H9 (cell line): ENCODE measurements at regions not wholly inside any gene's neighbourhood (a gene's known extent, or its start where the extent isn't known, plus 50 kb on each side); places are given as distances from the start of the nearest gene placed in this dataset.

Source experiments
- DNase-seq: peaks from one replicate; pipeline ENCODE4 v3.0.0-alpha.2; 2017
- H2AFZ ChIP-seq: one replicate; pipeline ENCODE4 v1.6.1; 2013; ENCODE audit warnings: mild to moderate bottlenecking, low read length, control low read depth, moderate library complexity
- H2AK5ac ChIP-seq: 2 replicates; pipeline ENCODE4 v1.6.1; 2013; ENCODE audit warnings: low read length, control low read depth, mixed read lengths; ENCODE audit not compliant: insufficient read length
- H2BK120ac ChIP-seq: one replicate; pipeline ENCODE4 v1.6.1; 2013; ENCODE audit warnings: low read depth, mild to moderate bottlenecking, low read length, control low read depth, inconsistent platforms; ENCODE audit not compliant: poor library complexity, severe bottlenecking
- H2BK12ac ChIP-seq: 2 replicates; pipeline ENCODE4 v1.6.1; 2013; ENCODE audit warnings: low read length, control low read depth, mixed read lengths, low read depth; ENCODE audit not compliant: insufficient read length
- H2BK15ac ChIP-seq: 2 replicates; pipeline ENCODE4 v1.6.1; 2013; ENCODE audit warnings: low read depth, low read length, control low read depth
- H2BK20ac ChIP-seq: one replicate; pipeline ENCODE4 v1.6.1; 2013; ENCODE audit warnings: low read depth, mild to moderate bottlenecking, low read length, control low read depth, inconsistent platforms; ENCODE audit not compliant: poor library complexity, severe bottlenecking
- H2BK5ac ChIP-seq: 2 replicates; pipeline ENCODE4 v1.6.1; 2013; ENCODE audit warnings: low read length, control low read depth, mixed read lengths; ENCODE audit not compliant: insufficient read length
- H3K14ac ChIP-seq: 2 replicates; pipeline ENCODE4 v1.6.1; 2013; ENCODE audit warnings: low read length, control low read depth; ENCODE audit not compliant: insufficient read depth
- H3K18ac ChIP-seq: 2 replicates; pipeline ENCODE4 v1.6.1; 2013; ENCODE audit warnings: low read depth, mild to moderate bottlenecking, mixed read lengths, low read length, control low read depth; ENCODE audit not compliant: insufficient read length
- H3K23ac ChIP-seq: 2 replicates; pipeline ENCODE4 v1.6.1; 2013; ENCODE audit warnings: low read length, control low read depth, mixed read lengths, low read depth; ENCODE audit not compliant: insufficient read length
- H3K23me2 ChIP-seq: 2 replicates; pipeline ENCODE4 v1.6.1; 2013; ENCODE audit warnings: low read depth, mild to moderate bottlenecking, mixed read lengths, low read length, control low read depth; ENCODE audit not compliant: insufficient read length, poor library complexity, severe bottlenecking
- H3K27ac ChIP-seq: 2 replicates; pipeline ENCODE4 v1.5.1; 2013; ENCODE audit warnings: low read length, control low read depth, mixed read lengths, low read depth; ENCODE audit not compliant: insufficient read length
- H3K27me3 ChIP-seq: 2 replicates; pipeline ENCODE4 v1.6.1; 2013; ENCODE audit warnings: low read length, control low read depth, inconsistent platforms; ENCODE audit not compliant: insufficient read depth
- H3K4ac ChIP-seq: 2 replicates; pipeline ENCODE4 v1.6.1; 2013; ENCODE audit warnings: low read depth, mild to moderate bottlenecking, control low read depth, inconsistent platforms, low read length, moderate library complexity
- H3K4me1 ChIP-seq: 2 replicates; pipeline ENCODE4 v1.6.1; 2013; ENCODE audit warnings: low read length, control low read depth, inconsistent platforms; ENCODE audit not compliant: insufficient read depth
- H3K4me2 ChIP-seq: 2 replicates; pipeline ENCODE4 v1.6.1; 2013; ENCODE audit warnings: low read length, control low read depth, mixed read lengths; ENCODE audit not compliant: insufficient read length, insufficient read depth
- H3K56ac ChIP-seq: 2 replicates; pipeline ENCODE4 v1.6.1; 2013; ENCODE audit warnings: low read depth, mild to moderate bottlenecking, mixed read lengths, low read length, control low read depth; ENCODE audit not compliant: insufficient read length
- H3K79me1 ChIP-seq: 2 replicates; pipeline ENCODE4 v1.6.1; 2013; ENCODE audit warnings: low read depth, mild to moderate bottlenecking, moderate library complexity, low read length, control low read depth, inconsistent platforms; ENCODE audit not compliant: insufficient read depth, poor library complexity, severe bottlenecking
- H3K79me2 ChIP-seq: 2 replicates; pipeline ENCODE4 v1.6.1; 2013; ENCODE audit warnings: low read length, control low read depth, inconsistent platforms; ENCODE audit not compliant: insufficient read depth
- H3K9ac ChIP-seq: 2 replicates; pipeline ENCODE4 v1.6.1; 2013; ENCODE audit warnings: low read length, control low read depth, mixed read lengths; ENCODE audit not compliant: insufficient read length; ENCODE audit errors: extremely low read depth
- H3K9me3 ChIP-seq: one replicate; pipeline ENCODE4 v1.6.1; 2013; ENCODE audit warnings: low read depth, low read length, inconsistent platforms; ENCODE audit not compliant: control insufficient read depth
- H3T11ph ChIP-seq: one replicate; pipeline ENCODE4 v1.6.1; 2013; ENCODE audit warnings: mild to moderate bottlenecking, low read length, control low read depth, inconsistent platforms
- H4K20me1 ChIP-seq: one replicate; pipeline ENCODE4 v1.6.1; 2013; ENCODE audit not compliant: control insufficient read depth, insufficient read length, insufficient read depth
- H4K5ac ChIP-seq: 2 replicates; pipeline ENCODE4 v1.6.1; 2013; ENCODE audit warnings: low read depth, mild to moderate bottlenecking, mixed read lengths, low read length, control low read depth; ENCODE audit not compliant: insufficient read length
- H4K8ac ChIP-seq: replicated peaks from 2 replicates; pipeline ENCODE4 v1.6.1; 2013; ENCODE audit warnings: low read length, control low read depth, mixed read lengths, low read depth; ENCODE audit not compliant: insufficient read length
- H4K91ac ChIP-seq: 2 replicates; pipeline ENCODE4 v1.6.1; 2013; ENCODE audit warnings: low read depth, mild to moderate bottlenecking, moderate library complexity, mixed read lengths, low read length, control low read depth; ENCODE audit not compliant: insufficient read length
- H3K27ac Mint-ChIP-seq, 3 experiments: 2 replicates in 2 of 3; 3 replicates in 1 of 3; pipeline ENCODE4 v1.8.0; 2020 to 2021; ENCODE audit warnings: mixed read lengths in 3 of 3, mild to moderate bottlenecking in 1 of 3, moderate library complexity in 1 of 3
- H3K27me3 Mint-ChIP-seq: 2 replicates; pipeline ENCODE4 v1.8.0; 2021; ENCODE audit warnings: low read depth, mild to moderate bottlenecking, moderate library complexity, mixed read lengths
- H3K36me3 Mint-ChIP-seq, 3 experiments: 2 replicates in 2 of 3; 3 replicates in 1 of 3; pipeline ENCODE4 v1.8.0; 2020 to 2021; ENCODE audit warnings: low read depth in 3 of 3, mixed read lengths in 3 of 3; ENCODE audit not compliant: insufficient read depth in 1 of 3
- H3K4me1 Mint-ChIP-seq, 2 experiments: 2 replicates each; pipeline ENCODE4 v1.8.0; 2020; ENCODE audit warnings: mixed read lengths in 2 of 2
- H3K4me3 Mint-ChIP-seq, 2 experiments: 2 replicates in 1 of 2; 3 replicates in 1 of 2; pipeline ENCODE4 v1.8.0; 2020 to 2021; ENCODE audit warnings: mild to moderate bottlenecking in 2 of 2, mixed read lengths in 2 of 2, moderate library complexity in 1 of 2
- H3K9me3 Mint-ChIP-seq, 2 experiments: 2 replicates in 1 of 2; 3 replicates in 1 of 2; pipeline ENCODE4 v1.8.0; 2020; ENCODE audit warnings: mild to moderate bottlenecking in 2 of 2, mixed read lengths in 2 of 2, moderate library complexity in 1 of 2
- WGBS: extraction: QIAGEN DNeasy Blood & Tissue Kit; methylation state at CpG from one replicate; pipeline ENCODE4 v1.1.7; 2013; ENCODE audit warnings: missing lambda C conversion rate, low lambda C conversion rate, mixed read lengths; ENCODE audit not compliant: insufficient read length; ENCODE audit errors: extremely low coverage; 5-methylcytosine and 5-hydroxymethylcytosine counted together
- TF ChIP-seq, protein P1 (sequence below): fragments of 200-600 bp; sonication (generic); conservative IDR thresholded peaks from 3 replicates; pipeline ENCODE4 v1.8.0; 2021; ENCODE audit warnings: antibody characterized with exemption, mild to moderate bottlenecking

DNA sequence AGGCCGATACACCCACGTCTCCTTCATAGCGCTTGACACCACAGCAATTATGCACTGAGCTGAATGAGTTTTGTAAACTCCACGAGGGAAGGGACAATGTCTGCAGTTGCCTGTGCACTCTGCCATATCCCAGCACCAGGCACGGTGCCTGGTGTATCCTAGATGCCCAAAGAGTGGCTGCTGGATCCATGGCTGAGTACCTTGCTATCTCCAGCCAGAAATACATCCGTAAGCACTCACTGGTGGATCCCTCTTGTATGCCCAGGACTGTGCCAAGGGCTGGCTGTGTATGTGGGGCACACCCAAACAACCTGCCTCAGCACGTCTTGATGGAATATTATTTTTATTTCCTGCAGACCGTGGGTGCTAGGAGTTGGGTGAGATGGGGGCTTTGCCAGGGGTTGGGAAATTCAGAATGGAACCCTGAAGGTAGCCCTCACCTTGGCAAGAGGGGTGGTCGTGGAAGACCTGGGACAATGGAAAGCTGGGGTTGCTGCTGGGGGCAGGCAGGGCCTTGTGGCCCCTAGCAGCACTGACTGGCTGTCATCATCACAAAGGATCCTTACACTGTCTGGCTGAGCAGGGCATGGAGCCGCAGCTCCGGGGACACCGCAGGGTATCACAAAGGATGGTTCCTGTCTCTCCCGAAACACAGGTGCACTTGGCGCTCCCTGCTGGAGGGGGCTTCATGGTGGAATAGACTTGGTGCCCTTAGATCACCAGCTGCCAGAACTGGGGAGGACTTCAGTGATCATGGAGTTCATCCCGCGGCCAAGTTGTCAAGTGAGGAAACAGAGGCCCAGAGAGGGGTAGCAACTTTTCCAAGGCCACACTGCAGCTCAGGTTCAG lies 131.3 kb downstream of the URI1 start:
- H4K8ac ChIP-seq: no peak overlapping the region
- no peaks in the 10 kb centered on the region for H3K23me2 ChIP-seq
- peaks cover 6 to 19% of the 10 kb centered on the region in 2 experiments for H3K4me1 Mint-ChIP-seq
- no peaks in the 10 kb centered on the region; a peak in 1 of 5 replicates for H3K9me3 Mint-ChIP-seq
- H3K9ac ChIP-seq: no peak overlapping the region
- H2BK15ac ChIP-seq: no peak overlapping the region
- no peaks in the 10 kb centered on the region for H3K79me1 ChIP-seq
- no peak overlapping the region for H3K23ac ChIP-seq
- peaks cover 2% of the 10 kb centered on the region; the same call in 1 of the 2 replicates for H3K27me3 Mint-ChIP-seq
- H2AFZ ChIP-seq: no peak overlapping the region
- H3K27ac Mint-ChIP-seq: peak overlapping the region in 1 of 3 experiments; percentile 89; a peak in 1 of 7 replicates
- H3K27me3 ChIP-seq: no peaks in the 10 kb centered on the region
- H2BK20ac ChIP-seq: no peak overlapping the region
- H2BK5ac ChIP-seq: no peak overlapping the region
- H3K18ac ChIP-seq: no peak overlapping the region
- no peak overlapping the region for H3K4me2 ChIP-seq
- no peaks in the 10 kb centered on the region; a peak in 1 of 7 replicates for H3K36me3 Mint-ChIP-seq
- H3K4me3 Mint-ChIP-seq: no peak overlapping the region
- H4K5ac ChIP-seq: no peak overlapping the region
- no peaks in the 10 kb centered on the region for H3K9me3 ChIP-seq
- TF ChIP-seq, protein P1, sequence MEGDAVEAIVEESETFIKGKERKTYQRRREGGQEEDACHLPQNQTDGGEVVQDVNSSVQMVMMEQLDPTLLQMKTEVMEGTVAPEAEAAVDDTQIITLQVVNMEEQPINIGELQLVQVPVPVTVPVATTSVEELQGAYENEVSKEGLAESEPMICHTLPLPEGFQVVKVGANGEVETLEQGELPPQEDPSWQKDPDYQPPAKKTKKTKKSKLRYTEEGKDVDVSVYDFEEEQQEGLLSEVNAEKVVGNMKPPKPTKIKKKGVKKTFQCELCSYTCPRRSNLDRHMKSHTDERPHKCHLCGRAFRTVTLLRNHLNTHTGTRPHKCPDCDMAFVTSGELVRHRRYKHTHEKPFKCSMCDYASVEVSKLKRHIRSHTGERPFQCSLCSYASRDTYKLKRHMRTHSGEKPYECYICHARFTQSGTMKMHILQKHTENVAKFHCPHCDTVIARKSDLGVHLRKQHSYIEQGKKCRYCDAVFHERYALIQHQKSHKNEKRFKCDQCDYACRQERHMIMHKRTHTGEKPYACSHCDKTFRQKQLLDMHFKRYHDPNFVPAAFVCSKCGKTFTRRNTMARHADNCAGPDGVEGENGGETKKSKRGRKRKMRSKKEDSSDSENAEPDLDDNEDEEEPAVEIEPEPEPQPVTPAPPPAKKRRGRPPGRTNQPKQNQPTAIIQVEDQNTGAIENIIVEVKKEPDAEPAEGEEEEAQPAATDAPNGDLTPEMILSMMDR: peak; percentile 27; the same call in 2 of the 3 replicates
- H3K4me1 ChIP-seq: no peaks in the 10 kb centered on the region
- H4K91ac ChIP-seq: no peak overlapping the region
- H4K20me1 ChIP-seq: no peaks in the 10 kb centered on the region
- WGBS: no CpG with 5 or more reads among the region's 16 CpGs
- H3K14ac ChIP-seq: no peak overlapping the region
- H3K4ac ChIP-seq: no peak overlapping the region
- H2AK5ac ChIP-seq: no peak overlapping the region
- H2BK12ac ChIP-seq: no peak overlapping the region
- no peak overlapping the region for H3K27ac ChIP-seq
- H3T11ph ChIP-seq: no peak overlapping the region
- no peaks in the 10 kb centered on the region for H3K79me2 ChIP-seq
- H2BK120ac ChIP-seq: no peak overlapping the region
- DNase-seq: no peak
- H3K56ac ChIP-seq: no peak overlapping the region
